GM21515 (cell line): ENCODE measurements at regions not wholly inside any gene's neighbourhood (a gene's known extent, or its start where the extent isn't known, plus 50 kb on each side); places are given as distances from the start of the nearest gene placed in this dataset.
"Not testable (repeated sequence)": the region's sequence is repeated elsewhere in the genome, so short reads cannot be mapped to it uniquely, and the experiment has no call there.

Experiments
- ATAC-seq: cut with Tn5 transposase; IDR thresholded peaks from one replicate; pipeline ENCODE4 v1.9.1; 2021; ENCODE audit not compliant: unreplicated experiment

- ATAC-seq, result no peak
Measured at GRCh38 chr12:67716817-67717216, 68.3 kb downstream of the DYRK2 start.

GRCh38 chr12:67719303-67719702 lies 70.8 kb downstream of the DYRK2 start:
- not testable (repeated sequence) for ATAC-seq

GRCh38 chr12:67720351-67720856 lies 71.9 kb downstream of the DYRK2 start:
- no peak for ATAC-seq

GRCh38 chr12:67721248-67721647 lies 72.7 kb downstream of the DYRK2 start:
- ATAC-seq, result no peak

GRCh38 chr12:67722296-67722695 lies 73.8 kb downstream of the DYRK2 start:
- no peak for ATAC-seq

- no peak for ATAC-seq
Measured at GRCh38 chr12:67726868-67727267, 78.3 kb downstream of the DYRK2 start.

GRCh38 chr12:67727702-67728666 lies 79.4 kb downstream of the DYRK2 start:
- ATAC-seq, result no peak

- ATAC-seq, result no peak
Measured at GRCh38 chr12:67732857-67733256, 84.3 kb downstream of the DYRK2 start.

- no peak for ATAC-seq
Measured at GRCh38 chr12:67735868-67736267, 87.3 kb downstream of the DYRK2 start.

GRCh38 chr12:67740711-67741110 lies 92.2 kb downstream of the DYRK2 start:
- ATAC-seq, result no peak

GRCh38 chr12:67741270-67741669 lies 92.7 kb downstream of the DYRK2 start:
- no peak for ATAC-seq

- no peak for ATAC-seq
Measured at GRCh38 chr12:67742461-67742860, 93.9 kb downstream of the DYRK2 start.

GRCh38 chr12:67747869-67748742 lies 99.6 kb downstream of the DYRK2 start:
- ATAC-seq, result no peak

- ATAC-seq, result no peak
Measured at GRCh38 chr12:67748743-67749040, 100.1 kb downstream of the DYRK2 start.

- no peak for ATAC-seq
Measured at GRCh38 chr12:67750513-67751183, 102.1 kb downstream of the DYRK2 start.

GRCh38 chr12:67751381-67751928 lies 102.9 kb downstream of the DYRK2 start:
- ATAC-seq, result no peak

- ATAC-seq, result no peak
Measured at GRCh38 chr12:67752226-67752732, 103.7 kb downstream of the DYRK2 start.

- ATAC-seq, result no peak
Measured at GRCh38 chr12:67754933-67755697, 106.6 kb downstream of the DYRK2 start.

- ATAC-seq, result no peak
Measured at GRCh38 chr12:67757651-67758050, 109.1 kb downstream of the DYRK2 start.

- peak; percentile 100 for ATAC-seq
Measured at GRCh38 chr12:67758119-67758518, 109.6 kb downstream of the DYRK2 start.
